ENCODE measurements at regions not wholly inside any gene's neighbourhood (a gene's known extent, or its start where the extent isn't known, plus 50 kb on each side); places are given as distances from the start of the nearest gene placed in this dataset.
"Not testable (repeated sequence)": the region's sequence is repeated elsewhere in the genome, so short reads cannot be mapped to it uniquely, and the experiment has no call there.

GRCh38 chr10:109727436-109727835 lies 195.9 kb downstream of the XPNPEP1 start:
- no peak for DNase-seq

GRCh38 chr10:109726473-109726872 lies 196.8 kb downstream of the XPNPEP1 start:
- DNase-seq = no peak

- no peak for DNase-seq
These were observed 200.0 kb downstream of the XPNPEP1 start for GRCh38 chr10:109723305-109723704.

- no peak for DNase-seq
These were observed 201.8 kb downstream of the XPNPEP1 start for GRCh38 chr10:109721453-109722064.

GRCh38 chr10:109706026-109706560 lies 217.2 kb downstream of the XPNPEP1 start:
- DNase-seq = no peak

- DNase-seq = no peak
These were observed 221.6 kb downstream of the XPNPEP1 start for GRCh38 chr10:109701633-109702215.

- no peak for DNase-seq
These were observed 224.2 kb downstream of the XPNPEP1 start for GRCh38 chr10:109698882-109699664.

GRCh38 chr10:109698086-109698485 lies 225.2 kb downstream of the XPNPEP1 start:
- no peak for DNase-seq

GRCh38 chr10:109696981-109697775 lies 226.1 kb downstream of the XPNPEP1 start:
- no peak for DNase-seq

GRCh38 chr10:109696462-109696861 lies 226.8 kb downstream of the XPNPEP1 start:
- no peak for DNase-seq

- DNase-seq = no peak
These were observed 227.3 kb downstream of the XPNPEP1 start for GRCh38 chr10:109695988-109696387.

- no peak for DNase-seq
These were observed 233.5 kb downstream of the XPNPEP1 start for GRCh38 chr10:109689785-109690184.

GRCh38 chr10:109679478-109679877 lies 243.8 kb downstream of the XPNPEP1 start:
- no peak for DNase-seq

GRCh38 chr10:109678857-109679256 lies 244.5 kb downstream of the XPNPEP1 start:
- DNase-seq = no peak

- no peak for DNase-seq
These were observed 246.6 kb downstream of the XPNPEP1 start for GRCh38 chr10:109676703-109677102.

GRCh38 chr10:109668703-109669102 lies 254.6 kb downstream of the XPNPEP1 start:
- DNase-seq = no peak

GRCh38 chr10:109668154-109668665 lies 255.1 kb downstream of the XPNPEP1 start:
- no peak for DNase-seq

GRCh38 chr10:109665321-109665720 lies 258.0 kb downstream of the XPNPEP1 start:
- no peak for DNase-seq

GRCh38 chr10:109664554-109664953 lies 258.8 kb downstream of the XPNPEP1 start:
- no peak for DNase-seq

- DNase-seq = no peak
These were observed 260.2 kb downstream of the XPNPEP1 start for GRCh38 chr10:109663122-109663521.

- DNase-seq = not testable (repeated sequence)
These were observed 270.7 kb downstream of the XPNPEP1 start for GRCh38 chr10:109652612-109653011.

- no peak for DNase-seq
These were observed 273.1 kb downstream of the XPNPEP1 start for GRCh38 chr10:109650228-109650627.

GRCh38 chr10:109647627-109648026 lies 275.7 kb downstream of the XPNPEP1 start:
- DNase-seq = no peak
